WERI-Rb-1 (cell line): ENCODE measurements at regions not wholly inside any gene's neighbourhood (a gene's known extent, or its start where the extent isn't known, plus 50 kb on each side); places are given as distances from the start of the nearest gene placed in this dataset.
"Not testable (repeated sequence)": the region's sequence is repeated elsewhere in the genome, so short reads cannot be mapped to it uniquely, and the experiment has no call there.

Experiments
- DNase-seq: peaks from one replicate; pipeline ENCODE4 v3.0.0-alpha.2; 2020
- H3K27ac ChIP-seq: fragments of 250-450 bp; sonication (Bioruptor Pico); 2 replicates; pipeline ENCODE4 v1.5.1; 2020; ENCODE audit warnings: mild to moderate bottlenecking, moderate library complexity
- H3K27me3 ChIP-seq: fragments of 250-450 bp; sonication (Bioruptor Pico); 2 replicates; pipeline ENCODE4 v1.5.1; 2021; ENCODE audit warnings: mild to moderate bottlenecking, low read depth, moderate library complexity; ENCODE audit not compliant: insufficient read depth, severe bottlenecking
- H3K36me3 ChIP-seq: fragments of 250-450 bp; sonication (Bioruptor Pico); 2 replicates; pipeline ENCODE4 v1.5.1; 2020; ENCODE audit warnings: mild to moderate bottlenecking, moderate library complexity
- H3K4me3 ChIP-seq: 2 replicates; pipeline ENCODE4 v1.5.1; 2011; ENCODE audit warnings: low read depth, mild to moderate bottlenecking, control low read depth, low read length
- H3K9me3 ChIP-seq: fragments of 250-450 bp; sonication (Bioruptor Pico); 2 replicates; pipeline ENCODE4 v1.5.1; 2021; ENCODE audit warnings: mild to moderate bottlenecking, moderate library complexity; ENCODE audit not compliant: severe bottlenecking
- CTCF ChIP-seq: IDR thresholded peaks from 2 replicates; pipeline ENCODE4 v1.5.1; 2011; ENCODE audit warnings: low read depth, mild to moderate bottlenecking, control low read depth, inconsistent platforms, low read length

DNA sequence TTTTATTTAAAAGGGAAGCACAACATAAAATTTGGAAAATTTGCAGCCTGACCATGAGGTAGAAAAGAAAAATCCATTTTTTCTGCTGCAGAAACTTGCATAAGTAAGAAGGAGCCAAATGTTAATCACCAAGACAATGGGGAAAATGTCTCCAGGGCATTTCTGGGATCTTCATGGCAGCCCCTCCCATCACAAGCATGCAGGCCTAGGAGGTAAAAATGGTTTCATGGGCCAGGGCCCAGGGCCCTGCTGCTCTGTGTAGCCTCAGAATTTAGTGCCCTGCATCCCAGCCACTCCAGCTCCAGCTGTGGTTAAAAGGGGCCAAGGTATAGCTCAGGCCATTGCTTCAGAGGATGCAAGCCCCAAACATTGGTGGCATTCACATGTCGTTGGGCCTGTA is 735.6 kb downstream of the GALC start:
- no peak for DNase-seq
- H3K27me3 ChIP-seq: no peaks in the 10 kb centered on the region
- no peaks in the 10 kb centered on the region for H3K9me3 ChIP-seq
- no peak overlapping the region for H3K27ac ChIP-seq
- H3K4me3 ChIP-seq: no peak overlapping the region
- no peak for TF ChIP-seq CTCF
- no peaks in the 10 kb centered on the region for H3K36me3 ChIP-seq

DNA sequence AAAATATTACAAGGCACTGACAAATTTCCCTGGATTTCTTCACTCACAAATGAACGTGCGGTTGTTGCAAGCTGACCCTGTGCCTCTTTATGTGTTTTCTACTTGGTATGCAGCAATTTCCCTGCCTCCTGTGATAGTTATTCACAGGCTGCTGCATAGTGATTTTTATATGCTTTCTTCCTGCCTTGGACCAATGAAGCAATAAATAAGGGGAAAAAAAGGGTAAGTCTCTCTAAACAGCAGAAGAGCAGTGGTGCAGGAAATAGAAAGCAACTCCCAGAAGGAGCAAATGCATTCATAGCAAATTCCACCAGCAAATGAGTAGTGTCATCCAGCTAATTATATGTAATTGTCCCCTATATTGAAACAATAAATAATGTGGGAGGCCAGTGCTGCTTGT is 737.9 kb downstream of the GALC start:
- Histone ChIP-seq H3K9me3 (no peaks in the 10 kb centered on the region), H3K27me3 (no peaks in the 10 kb centered on the region), H3K36me3 (no peaks in the 10 kb centered on the region), H3K27ac (no peak overlapping the region), H3K4me3 (no peak overlapping the region)
- TF ChIP-seq CTCF: no peak
- DNase-seq: no peak

- H3K27ac ChIP-seq: no peak overlapping the region
- DNase-seq: no peak
- TF ChIP-seq CTCF: no peak
- no peak overlapping the region for H3K4me3 ChIP-seq
- no peaks in the 10 kb centered on the region for H3K9me3 ChIP-seq
- H3K27me3 ChIP-seq: no peaks in the 10 kb centered on the region
- H3K36me3 ChIP-seq: no peaks in the 10 kb centered on the region
These were observed 738.6 kb downstream of the GALC start for GRCh38 chr14:87254331-87254874.

DNA sequence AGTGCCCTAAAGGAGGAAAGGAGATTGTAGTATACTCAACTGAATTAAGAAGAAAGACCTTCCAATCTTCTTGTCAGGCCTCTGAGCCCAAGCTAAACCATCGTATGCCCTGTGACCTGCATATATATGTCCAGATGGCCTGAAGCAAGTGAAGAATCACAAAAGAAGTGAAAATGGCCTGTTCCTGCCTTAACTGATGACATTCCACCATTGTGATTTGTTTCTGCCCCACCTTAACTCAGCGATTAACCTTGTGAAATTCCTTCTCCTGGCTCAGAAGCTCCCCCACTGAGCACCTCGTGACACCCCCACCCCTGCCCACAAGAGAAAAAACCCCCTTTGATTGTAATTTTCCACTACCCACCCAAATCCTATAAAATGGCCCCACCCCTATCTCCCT is 739.2 kb downstream of the GALC start:
- H3K4me3 ChIP-seq, H3K27me3 ChIP-seq, DNase-seq, H3K36me3 ChIP-seq, H3K9me3 ChIP-seq, H3K27ac ChIP-seq: not testable (repeated sequence)

- H3K36me3 ChIP-seq: no peaks in the 10 kb centered on the region
- no peak for TF ChIP-seq CTCF
- H3K9me3 ChIP-seq: no peaks in the 10 kb centered on the region
- no peaks in the 10 kb centered on the region for H3K27me3 ChIP-seq
- DNase-seq: peak; percentile 10
- no peak overlapping the region for H3K4me3 ChIP-seq
- H3K27ac ChIP-seq: no peak overlapping the region
These were observed 740.9 kb downstream of the GALC start for GRCh38 chr14:87252103-87252502.

DNA sequence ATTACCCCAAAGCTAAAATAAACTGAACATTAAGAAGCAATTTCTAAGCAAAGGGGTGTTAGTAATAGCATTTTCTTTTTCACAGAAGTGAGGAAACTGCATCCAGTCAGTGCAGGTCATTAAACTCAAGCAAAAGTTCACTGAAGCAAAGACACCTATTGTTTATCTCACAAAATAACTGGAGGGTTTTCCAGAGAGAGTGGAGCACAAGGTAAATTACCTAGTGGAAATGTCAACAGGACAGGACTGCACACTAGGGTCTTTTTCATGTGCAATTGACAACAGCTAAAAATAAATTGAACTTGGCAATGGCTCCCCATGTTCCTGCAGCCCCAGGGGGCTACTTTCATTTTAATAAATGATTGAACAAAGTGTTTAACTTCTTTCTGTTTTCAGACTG is 742.0 kb downstream of the GALC start:
- no peak for DNase-seq

More for the DNA sequence above, 742.0 kb downstream of the GALC start:
- H3K4me3 ChIP-seq: no peak overlapping the region
- no peak overlapping the region for H3K27ac ChIP-seq
- H3K9me3 ChIP-seq: no peaks in the 10 kb centered on the region
- TF ChIP-seq CTCF: no peak
- no peaks in the 10 kb centered on the region for H3K36me3 ChIP-seq
- H3K27me3 ChIP-seq: no peaks in the 10 kb centered on the region
